ENCODE measurements at regions not wholly inside any gene's neighbourhood (a gene's known extent, or its start where the extent isn't known, plus 50 kb on each side); places are given as distances from the start of the nearest gene placed in this dataset.

DNA sequence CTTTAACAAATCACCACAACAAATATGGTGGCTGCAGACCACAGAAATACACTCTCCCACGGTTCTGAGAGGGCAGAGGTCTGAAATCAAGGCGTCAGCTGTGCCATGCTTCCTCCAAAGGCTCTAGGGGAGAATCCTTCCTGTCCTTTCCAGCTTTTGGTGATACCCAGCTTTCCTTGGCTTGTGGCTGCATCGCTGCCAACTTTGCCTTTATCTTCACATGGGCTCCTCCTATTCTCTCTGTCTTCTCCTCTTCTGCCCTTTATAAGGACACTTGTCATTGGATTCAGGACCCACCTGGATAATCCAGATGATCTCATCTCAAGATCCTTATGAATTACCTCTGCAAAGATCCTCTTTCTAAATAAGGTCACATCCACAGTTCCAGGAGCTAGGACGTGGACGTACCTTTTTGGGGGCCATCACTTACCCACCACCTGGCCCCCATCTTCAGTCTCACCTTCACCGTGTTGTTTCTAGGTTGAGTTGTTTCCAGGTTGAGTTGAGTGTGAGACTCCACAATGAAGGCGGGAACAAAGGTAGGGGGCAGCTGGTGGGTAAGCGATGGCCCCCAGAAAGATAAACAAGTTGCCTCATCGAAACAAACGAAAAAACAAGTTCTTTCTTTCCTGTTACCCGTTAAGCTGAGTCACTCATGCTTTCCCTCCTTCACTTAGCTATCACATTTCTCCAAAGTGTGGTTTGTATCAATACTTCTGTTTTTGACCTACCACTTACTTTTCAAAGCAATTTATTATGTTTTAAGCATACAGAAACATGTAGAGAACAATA, 68.9 kb upstream of the SLC22A16 start:
- DNase-seq, result no peak
- peaks cover 0 to 7% (median 0%) of the 10 kb centered on the region in 4 donors for H3K9me3 ChIP-seq
- intact Hi-C loops (cut with DNase I; ENCODE audit: low total_unique reads), result no loop called here
- TF ChIP-seq, protein P1, sequence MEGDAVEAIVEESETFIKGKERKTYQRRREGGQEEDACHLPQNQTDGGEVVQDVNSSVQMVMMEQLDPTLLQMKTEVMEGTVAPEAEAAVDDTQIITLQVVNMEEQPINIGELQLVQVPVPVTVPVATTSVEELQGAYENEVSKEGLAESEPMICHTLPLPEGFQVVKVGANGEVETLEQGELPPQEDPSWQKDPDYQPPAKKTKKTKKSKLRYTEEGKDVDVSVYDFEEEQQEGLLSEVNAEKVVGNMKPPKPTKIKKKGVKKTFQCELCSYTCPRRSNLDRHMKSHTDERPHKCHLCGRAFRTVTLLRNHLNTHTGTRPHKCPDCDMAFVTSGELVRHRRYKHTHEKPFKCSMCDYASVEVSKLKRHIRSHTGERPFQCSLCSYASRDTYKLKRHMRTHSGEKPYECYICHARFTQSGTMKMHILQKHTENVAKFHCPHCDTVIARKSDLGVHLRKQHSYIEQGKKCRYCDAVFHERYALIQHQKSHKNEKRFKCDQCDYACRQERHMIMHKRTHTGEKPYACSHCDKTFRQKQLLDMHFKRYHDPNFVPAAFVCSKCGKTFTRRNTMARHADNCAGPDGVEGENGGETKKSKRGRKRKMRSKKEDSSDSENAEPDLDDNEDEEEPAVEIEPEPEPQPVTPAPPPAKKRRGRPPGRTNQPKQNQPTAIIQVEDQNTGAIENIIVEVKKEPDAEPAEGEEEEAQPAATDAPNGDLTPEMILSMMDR (IDR thresholded peaks at IDR 0.05), result no peak
- TF ChIP-seq EP300 (IDR thresholded peaks at IDR 0.05), result no peak
- TF ChIP-seq POLR2AphosphoS5 (IDR thresholded peaks at IDR 0.05), result no peak
- TF ChIP-seq POLR2A (IDR thresholded peaks at IDR 0.05), result no peak
- H3K27me3 ChIP-seq, result peaks cover 0 to 3% (median 0%) of the 10 kb centered on the region in 3 donors
- H3K4me1 ChIP-seq, result peaks cover 0 to 29% (median 19%) of the 10 kb centered on the region in 4 donors
- 84 to 89% (median 88%) methylated on average over 11 of the region's 11 CpGs for WGBS, 5 donors
- no peak overlapping the region for H3K27ac ChIP-seq
- H3K36me3 ChIP-seq, result no peaks in the 10 kb centered on the region
- H3K4me3 ChIP-seq, result no peak overlapping the region

DNA sequence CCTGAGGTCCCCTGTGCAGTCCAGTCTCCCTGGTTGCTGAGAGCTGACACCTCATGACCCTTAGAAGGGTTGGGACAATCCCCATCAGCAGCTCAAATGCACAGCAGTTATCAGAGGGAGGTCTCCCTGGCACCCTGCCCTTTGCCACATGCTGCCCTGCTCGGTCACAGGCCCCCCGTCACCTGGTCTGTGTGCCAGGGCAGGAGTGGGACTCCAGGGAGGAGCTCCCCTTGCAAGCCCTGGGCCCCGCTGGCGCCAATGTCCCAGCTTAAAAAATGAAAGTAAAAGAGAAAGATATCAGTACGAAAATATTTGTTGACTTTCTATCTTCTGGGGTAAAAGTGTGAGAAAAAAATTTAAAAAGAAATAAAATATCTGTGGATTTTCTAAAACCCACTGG, 68.1 kb upstream of the SLC22A16 start:
- TF ChIP-seq, protein P1 (IDR thresholded peaks at IDR 0.05), result no peak
- TF ChIP-seq POLR2AphosphoS5 (IDR thresholded peaks at IDR 0.05), result no peak
- no peak for TF ChIP-seq POLR2A (IDR thresholded peaks at IDR 0.05)
- no peak for TF ChIP-seq EP300 (IDR thresholded peaks at IDR 0.05)
- WGBS, 5 donors, result 41 to 81% (median 74%) methylated on average over 5 of the region's 5 CpGs
- intact Hi-C loops (cut with DNase I; ENCODE audit: low total_unique reads), result no loop called here
- Histone ChIP-seq H3K4me3 (no peak overlapping the region), H3K27me3 (peaks cover 0 to 3% (median 0%) of the 10 kb centered on the region in 3 donors), H3K4me1 (peaks cover 0 to 29% (median 19%) of the 10 kb centered on the region in 4 donors), H3K9me3 (peaks cover 0 to 7% (median 0%) of the 10 kb centered on the region in 4 donors), H3K36me3 (no peaks in the 10 kb centered on the region), H3K27ac (no peak overlapping the region)
- no peak for DNase-seq

DNA sequence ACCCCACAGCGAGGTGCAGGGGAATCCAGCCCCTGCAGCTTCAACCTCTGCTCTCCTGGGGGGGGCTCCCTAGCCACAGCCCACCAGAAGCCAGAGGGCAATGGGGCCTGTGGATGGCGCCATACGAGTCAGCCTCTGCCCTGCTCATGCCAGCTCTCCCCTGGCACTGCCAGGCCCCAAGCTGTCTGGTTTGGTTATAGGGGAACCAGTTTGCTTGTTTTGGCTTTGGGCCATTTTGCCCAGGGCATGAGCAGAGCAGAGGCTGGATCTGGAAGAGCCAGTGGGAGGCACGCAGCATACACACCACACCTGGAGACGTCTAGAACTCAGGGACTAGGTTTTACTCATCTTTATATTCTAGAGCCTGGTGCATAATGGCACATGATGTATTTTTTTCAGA, 66.7 kb upstream of the SLC22A16 start:
- TF ChIP-seq, protein P1 (IDR thresholded peaks at IDR 0.05), result no peak
- peak in 1 of 3 donors; percentile 31 for TF ChIP-seq POLR2AphosphoS5 (IDR thresholded peaks at IDR 0.05)
- 40 to 58% (median 55%) methylated on average over 3 to 5 of the region's 5 CpGs for WGBS, 5 donors
- H3K4me3 ChIP-seq, result no peak overlapping the region
- no peaks in the 10 kb centered on the region for H3K36me3 ChIP-seq
- H3K9me3 ChIP-seq, result peaks cover 0 to 7% (median 0%) of the 10 kb centered on the region in 4 donors
- intact Hi-C loops (cut with DNase I; ENCODE audit: low total_unique reads), result no loop called here
- H3K4me1 ChIP-seq, result peaks cover 0 to 29% (median 19%) of the 10 kb centered on the region in 4 donors
- H3K27ac ChIP-seq, result no peak overlapping the region
- peak in 1 of 2 donors; percentile 58 for DNase-seq
- peaks cover 0 to 3% (median 0%) of the 10 kb centered on the region in 3 donors for H3K27me3 ChIP-seq

DNA sequence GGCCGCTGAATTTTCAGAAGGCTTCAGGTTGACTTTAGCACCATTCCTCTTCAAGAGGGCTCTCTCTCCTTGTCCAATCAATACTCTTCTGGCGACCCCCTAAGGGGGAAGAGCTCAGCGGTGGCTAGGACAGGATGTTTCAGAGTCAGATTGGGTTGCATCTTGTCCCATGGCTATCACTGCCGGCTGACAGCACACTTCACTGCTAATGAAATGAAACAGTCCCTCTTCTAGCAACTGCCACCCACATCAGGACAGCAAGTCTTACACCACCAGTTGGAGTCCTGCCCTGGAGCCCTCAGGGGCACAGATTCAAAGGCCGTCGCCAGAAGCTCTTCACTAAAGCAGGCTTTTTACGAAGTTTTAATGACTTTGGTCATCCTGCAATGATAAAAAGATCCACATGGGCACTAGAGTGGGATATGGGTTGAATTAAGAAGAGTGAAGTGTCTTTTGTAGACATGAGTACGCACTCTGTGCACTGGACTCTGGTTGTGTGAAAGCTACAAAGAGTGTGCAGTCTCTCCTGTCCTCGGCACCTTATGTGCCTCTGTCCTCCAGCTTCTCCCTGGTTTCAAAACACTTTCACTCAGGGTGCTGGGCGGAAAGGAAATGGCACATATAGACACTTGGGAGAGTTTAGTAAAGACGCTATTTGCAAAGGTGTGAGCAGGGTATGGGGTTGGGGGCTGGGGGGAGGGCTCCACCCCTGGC, 66.1 kb upstream of the SLC22A16 start:
- H3K4me3 ChIP-seq, result no peak overlapping the region
- peaks cover 0 to 7% (median 0%) of the 10 kb centered on the region in 4 donors for H3K9me3 ChIP-seq
- no peak for DNase-seq
- H3K27me3 ChIP-seq, result peaks cover 0 to 3% (median 0%) of the 10 kb centered on the region in 3 donors
- H3K36me3 ChIP-seq, result no peaks in the 10 kb centered on the region
- WGBS, 5 donors, result 77 to 91% (median 84%) methylated on average over 11 of the region's 11 CpGs
- intact Hi-C loops (cut with DNase I; ENCODE audit: low total_unique reads), result no loop called here
- H3K27ac ChIP-seq, result no peak overlapping the region
- no peak for TF ChIP-seq POLR2A (IDR thresholded peaks at IDR 0.05)
- no peak for TF ChIP-seq POLR2AphosphoS5 (IDR thresholded peaks at IDR 0.05)
- TF ChIP-seq EP300 (IDR thresholded peaks at IDR 0.05), result no peak
- TF ChIP-seq, protein P1 (IDR thresholded peaks at IDR 0.05), result no peak
- H3K4me1 ChIP-seq, result peaks cover 0 to 33% (median 20%) of the 10 kb centered on the region in 4 donors
